Ammon's horn (tissue), 1 donor: ENCODE measurements at regions not wholly inside any gene's neighbourhood (a gene's known extent, or its start where the extent isn't known, plus 50 kb on each side); places are given as distances from the start of the nearest gene placed in this dataset.

ENCODE experiments used
- DNase-seq: peaks from one replicate; pipeline ENCODE4 v3.0.0-alpha.2; 2016; ENCODE audit warnings: low spot score

- no peak for DNase-seq
Observed at GRCh38 chr5:174235221-174236011, 189.9 kb downstream of the NSG2 start.

- no peak for DNase-seq
Observed at GRCh38 chr5:174236070-174236469, 190.6 kb downstream of the NSG2 start.

- DNase-seq: no peak
Observed at GRCh38 chr5:174239718-174240117, 194.2 kb downstream of the NSG2 start.

- DNase-seq: no peak
Observed at GRCh38 chr5:174242573-174242972, 197.1 kb downstream of the NSG2 start.

GRCh38 chr5:174243904-174244303, 198.4 kb downstream of the NSG2 start:
- no peak for DNase-seq

GRCh38 chr5:174245516-174246075, 200.1 kb downstream of the NSG2 start:
- no peak for DNase-seq

- DNase-seq: no peak
Observed at GRCh38 chr5:174246743-174247142, 201.2 kb downstream of the NSG2 start.

GRCh38 chr5:174247301-174247700, 201.8 kb downstream of the NSG2 start:
- DNase-seq: no peak

- DNase-seq: no peak
Observed at GRCh38 chr5:174251305-174252000, 205.9 kb downstream of the NSG2 start.

- no peak for DNase-seq
Observed at GRCh38 chr5:174252121-174252520, 206.6 kb downstream of the NSG2 start.

- no peak for DNase-seq
Observed at GRCh38 chr5:174259696-174260420, 214.4 kb downstream of the NSG2 start.

- no peak for DNase-seq
Observed at GRCh38 chr5:174271316-174271715, 225.8 kb downstream of the NSG2 start.

GRCh38 chr5:174272671-174273070, 227.2 kb downstream of the NSG2 start:
- no peak for DNase-seq

- no peak for DNase-seq
Observed at GRCh38 chr5:174273325-174273724, 227.8 kb downstream of the NSG2 start.

- no peak for DNase-seq
Observed at GRCh38 chr5:174275959-174276358, 230.5 kb downstream of the NSG2 start.

- no peak for DNase-seq
Observed at GRCh38 chr5:174281089-174281760, 235.7 kb downstream of the NSG2 start.

GRCh38 chr5:174281855-174282254, 236.3 kb downstream of the NSG2 start:
- DNase-seq: no peak

- DNase-seq: no peak
Observed at GRCh38 chr5:174282391-174282790, 236.9 kb downstream of the NSG2 start.

- no peak for DNase-seq
Observed at GRCh38 chr5:174283211-174284005, 237.9 kb downstream of the NSG2 start.

GRCh38 chr5:174284873-174285272, 239.4 kb downstream of the NSG2 start:
- no peak for DNase-seq

GRCh38 chr5:174287761-174288160, 242.3 kb downstream of the NSG2 start:
- DNase-seq: no peak
